OCI-LY7 (cell line): ENCODE measurements at regions not wholly inside any gene's neighbourhood (a gene's known extent, or its start where the extent isn't known, plus 50 kb on each side); places are given as distances from the start of the nearest gene placed in this dataset.

Experiments used
- EZH2phosphoT487 ChIP-seq: fragments of 200-600 bp; sonication (generic); IDR thresholded peaks from 2 replicates; pipeline ENCODE4 v1.6.1; 2018; ENCODE audit warnings: low read depth, borderline replicate concordance, mild to moderate bottlenecking, mixed run types, antibody characterized with exemption, low read length, moderate library complexity, mixed read lengths
- TF ChIP-seq, protein P1 (sequence below): fragments of 200-600 bp; sonication (generic); conservative IDR thresholded peaks from 2 replicates; pipeline ENCODE4 v1.5.1; 2014; ENCODE audit warnings: mild to moderate bottlenecking, antibody characterized with exemption, low read length, moderate library complexity, mixed read lengths

DNA sequence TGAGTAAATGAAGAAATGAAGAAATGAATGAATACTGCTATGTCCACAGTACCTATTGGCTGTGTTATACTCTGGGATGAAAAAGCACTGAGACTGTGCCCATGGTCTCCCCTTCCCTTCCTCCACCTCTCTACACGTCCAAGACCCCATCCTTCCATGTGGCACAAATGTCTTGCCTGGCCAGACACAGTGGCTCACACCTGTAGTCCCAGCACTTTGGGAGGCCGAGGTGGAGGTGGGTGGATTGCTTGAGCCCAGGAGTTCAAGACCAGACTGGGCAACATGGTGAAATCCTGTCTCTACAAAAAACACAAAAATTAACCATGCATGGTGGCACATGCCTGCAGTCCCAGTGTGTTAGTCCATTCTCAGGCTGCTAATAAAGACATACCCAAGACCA is 200.1 kb downstream of the FAM43A start:
- TF ChIP-seq, protein P1, sequence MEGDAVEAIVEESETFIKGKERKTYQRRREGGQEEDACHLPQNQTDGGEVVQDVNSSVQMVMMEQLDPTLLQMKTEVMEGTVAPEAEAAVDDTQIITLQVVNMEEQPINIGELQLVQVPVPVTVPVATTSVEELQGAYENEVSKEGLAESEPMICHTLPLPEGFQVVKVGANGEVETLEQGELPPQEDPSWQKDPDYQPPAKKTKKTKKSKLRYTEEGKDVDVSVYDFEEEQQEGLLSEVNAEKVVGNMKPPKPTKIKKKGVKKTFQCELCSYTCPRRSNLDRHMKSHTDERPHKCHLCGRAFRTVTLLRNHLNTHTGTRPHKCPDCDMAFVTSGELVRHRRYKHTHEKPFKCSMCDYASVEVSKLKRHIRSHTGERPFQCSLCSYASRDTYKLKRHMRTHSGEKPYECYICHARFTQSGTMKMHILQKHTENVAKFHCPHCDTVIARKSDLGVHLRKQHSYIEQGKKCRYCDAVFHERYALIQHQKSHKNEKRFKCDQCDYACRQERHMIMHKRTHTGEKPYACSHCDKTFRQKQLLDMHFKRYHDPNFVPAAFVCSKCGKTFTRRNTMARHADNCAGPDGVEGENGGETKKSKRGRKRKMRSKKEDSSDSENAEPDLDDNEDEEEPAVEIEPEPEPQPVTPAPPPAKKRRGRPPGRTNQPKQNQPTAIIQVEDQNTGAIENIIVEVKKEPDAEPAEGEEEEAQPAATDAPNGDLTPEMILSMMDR = no peak
- TF ChIP-seq EZH2phosphoT487 = no peak
